CD4-positive, alpha-beta T cell (primary cell): ENCODE measurements at regions not wholly inside any gene's neighbourhood (a gene's known extent, or its start where the extent isn't known, plus 50 kb on each side); places are given as distances from the start of the nearest gene placed in this dataset.
"Not testable (repeated sequence)": the region's sequence is repeated elsewhere in the genome, so short reads cannot be mapped to it uniquely, and the experiment has no call there.

Source experiments
- ATAC-seq: fragments of 200-7000 bp; cut with Tn5 transposase; one replicate; pipeline ENCODE4 v1.10.0; 2022; ENCODE audit warnings: mild to moderate bottlenecking; ENCODE audit not compliant: poor library complexity
- CTCF ChIA-PET: fragments of 350-600 bp; sonication (Branson Sonifier 250); formaldehyde crosslinking; loops from one replicate; lab custom pipeline; 2021; ENCODE audit warnings: antibody characterized with exemption, inconsistent platforms; lab: Charles Lee
- POLR2A ChIA-PET: fragments of 350-600 bp; sonication (Branson Sonifier 250); formaldehyde crosslinking; loops from one replicate; lab custom pipeline; 2021; ENCODE audit warnings: antibody characterized with exemption, inconsistent platforms; lab: Charles Lee
- DNase-seq, 14 experiments: peaks; one replicate each; pipeline ENCODE4 v3.0.0-alpha.2; 2013 to 2020; ENCODE audit warnings: mixed read lengths in 2 of 14
- H3K27ac ChIP-seq, 2 donors: one replicate each; pipeline versions ENCODE4 v1.5.1 to v1.7.0; 2013; ENCODE audit warnings: low read length in 2 of 2, low read depth in 1 of 2, mild to moderate bottlenecking in 1 of 2
- H3K27me3 ChIP-seq, 2 experiments: 1 replicate in 1 of 2; 2 replicates in 1 of 2; pipeline versions ENCODE4 v1.6.1 to v1.7.0; 2013; ENCODE audit warnings: low read length in 2 of 2, control low read depth in 1 of 2, mild to moderate bottlenecking in 1 of 2, moderate library complexity in 1 of 2; ENCODE audit not compliant: insufficient read depth in 2 of 2, control insufficient read depth in 1 of 2
- H3K36me3 ChIP-seq: one replicate; pipeline ENCODE4 v1.6.1; 2013; ENCODE audit warnings: low read length, control low read depth; ENCODE audit not compliant: insufficient read depth
- H3K4me1 ChIP-seq: one replicate; pipeline ENCODE4 v1.6.1; 2013; ENCODE audit warnings: low read length, control low read depth; ENCODE audit not compliant: insufficient read depth
- H3K4me3 ChIP-seq: one replicate; pipeline ENCODE4 v1.5.1; 2013; ENCODE audit warnings: mild to moderate bottlenecking, low read length, moderate library complexity
- H3K9me3 ChIP-seq, 2 experiments: 1 replicate in 1 of 2; 2 replicates in 1 of 2; pipeline versions ENCODE4 v1.6.1 to v1.7.0; 2013; ENCODE audit warnings: low read length in 2 of 2, mild to moderate bottlenecking in 2 of 2, control low read depth in 1 of 2, moderate library complexity in 1 of 2; ENCODE audit not compliant: control insufficient read depth in 1 of 2, insufficient read depth in 1 of 2
- H3K27ac Mint-ChIP-seq: one replicate; pipeline ENCODE4 v1.8.0; 2020; ENCODE audit warnings: mixed read lengths
- H3K27me3 Mint-ChIP-seq: one replicate; pipeline ENCODE4 v1.8.0; 2021; ENCODE audit warnings: mixed read lengths
- H3K36me3 Mint-ChIP-seq: one replicate; pipeline ENCODE4 v1.8.0; 2021; ENCODE audit warnings: low read depth, mixed read lengths
- H3K4me1 Mint-ChIP-seq: one replicate; pipeline ENCODE4 v1.8.0; 2021; ENCODE audit warnings: low read depth, mixed read lengths
- H3K4me3 Mint-ChIP-seq: one replicate; pipeline ENCODE4 v1.8.0; 2020; ENCODE audit warnings: mild to moderate bottlenecking, mixed read lengths
- H3K9me3 Mint-ChIP-seq: one replicate; pipeline ENCODE4 v1.8.0; 2020; ENCODE audit warnings: mixed read lengths
- CTCF ChIP-seq: fragments of 200-600 bp; IDR thresholded peaks from one replicate; pipeline ENCODE4 v1.8.0; 2022; ENCODE audit warnings: antibody characterized with exemption, mild to moderate bottlenecking
- intact Hi-C, 2 experiments: fragments of 100-400 bp; cut with DNase I in 1 of 2; cut with micrococcal nuclease in 1 of 2; formaldehyde crosslinking; loops; one replicate each; pipeline versions ENCODE4 v1.15.1 to v1.9.0; 2023 to 2025; cut with DNase I, micrococcal nuclease

- Mint-ChIP-seq H3K27ac (no peak overlapping the region), H3K9me3 (no peaks in the 10 kb centered on the region)
These were observed 105.3 kb upstream of the DYRK2 start for GRCh38 chr12:67543021-67543770.

DNA sequence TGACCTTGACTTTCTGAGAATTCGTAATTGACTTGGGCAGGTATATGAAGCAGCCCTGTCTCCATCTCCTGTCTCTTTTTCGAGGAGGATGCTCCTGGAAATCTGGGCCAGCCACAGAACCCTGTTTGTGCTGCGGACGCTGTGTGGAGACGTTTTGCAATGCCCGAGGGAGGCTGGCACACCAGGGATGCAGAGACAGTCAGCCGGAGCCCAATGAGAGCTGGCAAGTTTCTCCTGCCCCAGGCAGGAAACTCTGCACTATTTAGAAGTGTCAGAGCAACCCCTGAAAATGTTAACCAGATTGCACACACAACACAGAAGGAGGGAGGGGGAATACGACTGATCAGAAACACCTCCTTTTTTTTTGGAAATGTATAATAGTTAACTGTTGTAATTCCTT lies 103.2 kb upstream of the DYRK2 start:
- POLR2A ChIA-PET: interaction anchor here (0.7 to 1.8 kb wide), 4 partner anchors 30 to 105 kb away, joined by 3 to 4 read pairs (median 3); partner anchors contain the start of gene DYRK2
- H3K9me3 Mint-ChIP-seq: no peaks in the 10 kb centered on the region

More at GRCh38 chr12:67543021-67543770, 105.3 kb upstream of the DYRK2 start:
- no peak for TF ChIP-seq CTCF
- Histone ChIP-seq H3K27ac (no peak overlapping the region), H3K4me1 (peaks cover 11% of the 10 kb centered on the region), H3K9me3 (no peaks in the 10 kb centered on the region), H3K4me3 (no peak overlapping the region), H3K27me3 (no peaks in the 10 kb centered on the region), H3K36me3 (no peaks in the 10 kb centered on the region)
- no peak for DNase-seq
- intact Hi-C loops: no loop called here
- H3K27me3 Mint-ChIP-seq: no peaks in the 10 kb centered on the region
- POLR2A ChIA-PET: interaction anchor here (0.6 to 0.9 kb wide), 4 partner anchors 27 to 83 kb away, joined by 3 to 5 read pairs (median 3); no protein-coding TSS in a partner anchor
- peaks cover 43% of the 10 kb centered on the region for H3K4me1 Mint-ChIP-seq
- ATAC-seq: no peak
- no peaks in the 10 kb centered on the region for H3K36me3 Mint-ChIP-seq
- CTCF ChIA-PET: interaction anchor here (1.0 kb wide), 1 partner anchor 11 kb away, joined by 3 read pairs; no protein-coding TSS in a partner anchor
- no peak overlapping the region for H3K4me3 Mint-ChIP-seq

GRCh38 chr12:67546746-67547145 lies 101.8 kb upstream of the DYRK2 start:
- H3K9me3 Mint-ChIP-seq: no peaks in the 10 kb centered on the region
- peaks cover 30% of the 10 kb centered on the region for H3K4me1 Mint-ChIP-seq
- H3K27ac Mint-ChIP-seq: no peak overlapping the region
- intact Hi-C loops: loop anchor here in 1 of 2 experiments (1.0 kb wide), 1 partner anchor 47 kb away; no protein-coding TSS in a partner anchor
- H3K27me3 Mint-ChIP-seq: no peaks in the 10 kb centered on the region
- no peaks in the 10 kb centered on the region for H3K9me3 ChIP-seq
- CTCF ChIA-PET: no interaction called here
- peaks cover 8% of the 10 kb centered on the region for H3K4me1 ChIP-seq
- no peaks in the 10 kb centered on the region for H3K36me3 Mint-ChIP-seq
- POLR2A ChIA-PET: interaction anchor here (0.7 to 1.8 kb wide), 3 partner anchors 31 to 104 kb away, joined by 3 to 4 read pairs (median 3); no protein-coding TSS in a partner anchor
- H3K27ac ChIP-seq: no peak overlapping the region
- H3K36me3 ChIP-seq: no peaks in the 10 kb centered on the region
- H3K4me3 ChIP-seq: no peak overlapping the region
- TF ChIP-seq CTCF: no peak
- H3K4me3 Mint-ChIP-seq: no peak overlapping the region
- DNase-seq (no peak), ATAC-seq (no peak)
- H3K27me3 ChIP-seq: no peaks in the 10 kb centered on the region

More for the DNA sequence above, 103.2 kb upstream of the DYRK2 start:
- intact Hi-C loops: no loop called here
- DNase-seq: no peak
- H3K27ac Mint-ChIP-seq: no peak overlapping the region
- TF ChIP-seq CTCF: no peak
- H3K27ac ChIP-seq: no peak overlapping the region
- no peak overlapping the region for H3K4me3 Mint-ChIP-seq
- no peak overlapping the region for H3K4me3 ChIP-seq
- H3K4me1 Mint-ChIP-seq: peaks cover 43% of the 10 kb centered on the region
- no peaks in the 10 kb centered on the region for H3K36me3 ChIP-seq
- no peaks in the 10 kb centered on the region for H3K36me3 Mint-ChIP-seq
- H3K27me3 ChIP-seq: no peaks in the 10 kb centered on the region
- no peak for ATAC-seq
- peaks cover 11% of the 10 kb centered on the region for H3K4me1 ChIP-seq
- no peaks in the 10 kb centered on the region for H3K9me3 ChIP-seq
- H3K27me3 Mint-ChIP-seq: no peaks in the 10 kb centered on the region
- CTCF ChIA-PET: interaction anchor here (1.4 kb wide), 1 partner anchor 86 kb away, joined by 3 read pairs; no protein-coding TSS in a partner anchor

GRCh38 chr12:67555075-67555717 lies 93.3 kb upstream of the DYRK2 start:
- ChIA-PET POLR2A (interaction anchor here (0.6 to 2.0 kb wide), 8 partner anchors 24 to 286 kb away, joined by 3 to 16 read pairs (median 4); partner anchors contain the start of genes CAND1 and DYRK2), CTCF (interaction anchor here (1.6 kb wide), 1 partner anchor 12 kb away, joined by 3 read pairs; no protein-coding TSS in a partner anchor)
- H3K4me1 Mint-ChIP-seq, H3K9me3 Mint-ChIP-seq, H3K4me3 ChIP-seq, ATAC-seq, H3K36me3 ChIP-seq, H3K27me3 Mint-ChIP-seq, H3K27me3 ChIP-seq, H3K4me3 Mint-ChIP-seq, intact Hi-C loops, H3K9me3 ChIP-seq, H3K36me3 Mint-ChIP-seq, H3K27ac ChIP-seq: not testable (repeated sequence)
- DNase-seq: peak in 12 of 14 experiments; percentile 13 to 74 (median 38)
- H3K27ac Mint-ChIP-seq: peak overlapping the region; percentile 64
- peaks cover 18% of the 10 kb centered on the region for H3K4me1 ChIP-seq
